Liver (tissue), 8 donors: ENCODE measurements at regions not wholly inside any gene's neighbourhood (a gene's known extent, or its start where the extent isn't known, plus 50 kb on each side); places are given as distances from the start of the nearest gene placed in this dataset.

Experiments used
- DNase-seq: peaks from one replicate; pipeline ENCODE4 v3.0.0-alpha.2; 2017; ENCODE audit warnings: low spot score
- H3K27ac ChIP-seq, 2 donors: one replicate each; pipeline ENCODE4 v1.7.0; 2013; ENCODE audit warnings: inconsistent platforms in 2 of 2, low read length in 2 of 2, control low read depth in 1 of 2, low read depth in 1 of 2, mild to moderate bottlenecking in 1 of 2
- H3K27me3 ChIP-seq, 4 donors: one replicate each; pipeline versions ENCODE4 v1.6.1 to v1.7.0; 2013; ENCODE audit warnings: low read length in 3 of 4, inconsistent platforms in 1 of 4, mild to moderate bottlenecking in 1 of 4, moderate library complexity in 1 of 4; ENCODE audit not compliant: control insufficient read depth in 4 of 4, insufficient read depth in 4 of 4
- H3K36me3 ChIP-seq, 4 donors: one replicate each; pipeline versions ENCODE4 v1.6.1 to v1.7.0; 2013; ENCODE audit warnings: low read length in 3 of 4, mild to moderate bottlenecking in 3 of 4, low read depth in 1 of 4, moderate library complexity in 1 of 4; ENCODE audit not compliant: control insufficient read depth in 4 of 4, insufficient read depth in 3 of 4
- H3K4me1 ChIP-seq, 4 donors: one replicate each; pipeline versions ENCODE4 v1.6.1 to v1.7.0; 2013; ENCODE audit warnings: low read length in 3 of 4, mild to moderate bottlenecking in 3 of 4, moderate library complexity in 1 of 4; ENCODE audit not compliant: control insufficient read depth in 4 of 4, insufficient read depth in 4 of 4
- H3K4me3 ChIP-seq, 3 donors: one replicate each; pipeline versions ENCODE4 v1.6.1 to v1.7.0; 2013; ENCODE audit warnings: low read length in 3 of 3, control low read depth in 1 of 3, low read depth in 1 of 3, mild to moderate bottlenecking in 1 of 3
- H3K9ac ChIP-seq, 2 donors: one replicate each; pipeline ENCODE4 v1.7.0; 2013; ENCODE audit warnings: low read length in 2 of 2, mild to moderate bottlenecking in 2 of 2, moderate library complexity in 2 of 2, control low read depth in 1 of 2, low read depth in 1 of 2
- H3K9me3 ChIP-seq, 4 donors: one replicate each; pipeline versions ENCODE4 v1.6.1 to v1.7.0; 2013; ENCODE audit warnings: low read length in 3 of 4; ENCODE audit not compliant: control insufficient read depth in 4 of 4
- EGR1 ChIP-seq, 2 donors: IDR thresholded peaks; 2 replicates each; pipeline ENCODE4 v1.6.1; 2016 to 2018; ENCODE audit warnings: antibody characterized with exemption in 2 of 2, low read depth in 2 of 2
- FOXA1 ChIP-seq: IDR thresholded peaks from 2 replicates; pipeline ENCODE4 v1.6.1; 2016; ENCODE audit warnings: antibody characterized with exemption
- FOXA2 ChIP-seq: IDR thresholded peaks from 2 replicates; pipeline ENCODE4 v1.6.1; 2016; ENCODE audit warnings: antibody characterized with exemption
- GABPA ChIP-seq, 2 donors: IDR thresholded peaks in 1 of 2; conservative IDR thresholded peaks in 1 of 2; 2 replicates each; pipeline ENCODE4 v1.6.1; 2016; ENCODE audit warnings: antibody characterized with exemption in 2 of 2, mild to moderate bottlenecking in 1 of 2, moderate library complexity in 1 of 2
- HNF4A ChIP-seq, 2 donors: conservative IDR thresholded peaks; 2 replicates each; pipeline ENCODE4 v1.6.1; 2016; ENCODE audit warnings: antibody characterized with exemption in 2 of 2, mild to moderate bottlenecking in 2 of 2
- HNF4G ChIP-seq: IDR thresholded peaks from 2 replicates; pipeline ENCODE4 v1.6.1; 2016; ENCODE audit warnings: antibody characterized with exemption
- JUND ChIP-seq, 2 donors: IDR thresholded peaks; 2 replicates each; pipeline ENCODE4 v1.6.1; 2016; ENCODE audit warnings: antibody characterized with exemption in 2 of 2
- NR2F2 ChIP-seq: IDR thresholded peaks from 2 replicates; pipeline ENCODE4 v1.6.1; 2016; ENCODE audit warnings: antibody characterized with exemption
- RAD21 ChIP-seq, 2 donors: IDR thresholded peaks; 2 replicates each; pipeline ENCODE4 v1.6.1; 2016; ENCODE audit warnings: antibody characterized with exemption in 2 of 2, mild to moderate bottlenecking in 2 of 2
- RXRA ChIP-seq, 2 donors: IDR thresholded peaks; 2 replicates each; pipeline ENCODE4 v1.6.1; 2017 to 2018; ENCODE audit warnings: antibody characterized with exemption in 2 of 2, mild to moderate bottlenecking in 1 of 2
- SP1 ChIP-seq: IDR thresholded peaks from 2 replicates; pipeline ENCODE4 v1.6.1; 2018; ENCODE audit warnings: antibody characterized with exemption, mild to moderate bottlenecking
- TAF1 ChIP-seq: conservative IDR thresholded peaks from 2 replicates; pipeline ENCODE4 v1.6.1; 2016; ENCODE audit warnings: antibody characterized with exemption, mild to moderate bottlenecking
- YY1 ChIP-seq: IDR thresholded peaks from 2 replicates; pipeline ENCODE4 v1.6.1; 2016; ENCODE audit warnings: antibody characterized with exemption, mild to moderate bottlenecking
- WGBS: extraction: QIAGEN DNeasy Blood & Tissue Kit; methylation state at CpG from one replicate; pipeline ENCODE4 v1.1.7; 2013; 5-methylcytosine and 5-hydroxymethylcytosine counted together
- TF ChIP-seq, protein P1 (sequence below): IDR thresholded peaks from 2 replicates; pipeline ENCODE4 v1.6.1; 2016; ENCODE audit warnings: antibody characterized with exemption
- TF ChIP-seq, protein P2 (sequence below): fragments of 150-350 bp; IDR thresholded peaks from 2 replicates; pipeline ENCODE4 v1.5.1; 2017; ENCODE audit warnings: improper control_type of control experiment, low read depth, low read length; ENCODE audit not compliant: missing input control
- TF ChIP-seq, protein P3 (sequence below): IDR thresholded peaks from 2 replicates; pipeline ENCODE4 v1.6.1; 2016; ENCODE audit warnings: antibody characterized with exemption
- TF ChIP-seq, protein P4 (sequence below): IDR thresholded peaks from 2 replicates; pipeline ENCODE4 v1.6.1; 2016; ENCODE audit warnings: antibody characterized with exemption, mild to moderate bottlenecking
- TF ChIP-seq, protein P5 (sequence below): IDR thresholded peaks from 2 replicates; pipeline ENCODE4 v1.6.1; 2016; ENCODE audit warnings: antibody characterized with exemption
- donor health status: healthy.
- donor health status: healthy.
- donor health status: healthy.
- donor health status: healthy.
- donor health status: healthy.

DNA sequence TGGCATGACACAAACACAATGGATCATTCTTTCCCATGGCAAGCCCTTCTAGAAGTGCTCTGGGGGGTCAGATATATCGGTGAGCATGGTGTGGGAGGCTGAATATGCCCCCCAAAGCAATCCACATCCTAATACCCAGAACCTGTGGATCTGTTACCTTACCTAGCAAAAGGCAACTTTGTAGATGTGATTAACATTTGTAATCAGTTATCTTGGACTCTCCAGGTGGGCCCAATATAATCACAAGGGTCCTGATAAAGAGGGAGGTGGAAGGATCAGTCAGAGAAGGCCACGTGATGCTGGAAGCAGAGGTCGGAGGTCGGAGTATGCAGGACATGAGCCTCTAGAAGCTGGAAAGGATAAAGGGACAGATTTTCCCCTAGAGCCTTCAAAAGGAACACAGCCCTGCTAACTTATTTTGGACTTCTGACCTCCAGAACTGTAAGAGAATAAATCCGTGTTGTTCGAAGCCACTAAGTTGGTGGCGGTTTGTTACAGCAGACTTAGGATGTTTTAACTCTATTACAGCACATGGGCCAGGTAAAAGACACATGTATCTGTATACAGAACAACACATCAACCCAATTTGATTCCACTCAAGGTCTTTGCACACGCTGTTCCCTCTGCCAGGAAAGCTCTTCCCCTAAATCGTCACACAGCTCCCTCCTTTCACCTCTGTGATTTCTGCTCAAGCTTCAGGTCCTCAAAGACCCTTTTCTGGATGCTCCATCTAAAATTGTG lies 115.3 kb downstream of the NOG start:
- Histone ChIP-seq H3K4me3 (no peak overlapping the region), H3K4me1 (no peaks in the 10 kb centered on the region), H3K36me3 (no peaks in the 10 kb centered on the region), H3K9ac (no peak overlapping the region), H3K27ac (no peak overlapping the region), H3K27me3 (peaks cover 0 to 3% (median 0%) of the 10 kb centered on the region in 4 donors), H3K9me3 (no peaks in the 10 kb centered on the region)
- TF ChIP-seq FOXA1 (no peak), NR2F2 (no peak), GABPA (IDR thresholded peaks at IDR 0.05 in 1 of 2, conservative IDR thresholded peaks at IDR 0.05 in 1 of 2) (no peak), FOXA2 (no peak), SP1 (no peak), HNF4A (conservative IDR thresholded peaks at IDR 0.05) (no peak), JUND (IDR thresholded peaks at IDR 0.05) (no peak), RXRA (IDR thresholded peaks at IDR 0.05) (no peak), YY1 (no peak), EGR1 (IDR thresholded peaks at IDR 0.05; ENCODE audit: low read depth in 2 of 2) (no peak), TAF1 (no peak), HNF4G (no peak), RAD21 (IDR thresholded peaks at IDR 0.05) (no peak)
- TF ChIP-seq, protein P1, sequence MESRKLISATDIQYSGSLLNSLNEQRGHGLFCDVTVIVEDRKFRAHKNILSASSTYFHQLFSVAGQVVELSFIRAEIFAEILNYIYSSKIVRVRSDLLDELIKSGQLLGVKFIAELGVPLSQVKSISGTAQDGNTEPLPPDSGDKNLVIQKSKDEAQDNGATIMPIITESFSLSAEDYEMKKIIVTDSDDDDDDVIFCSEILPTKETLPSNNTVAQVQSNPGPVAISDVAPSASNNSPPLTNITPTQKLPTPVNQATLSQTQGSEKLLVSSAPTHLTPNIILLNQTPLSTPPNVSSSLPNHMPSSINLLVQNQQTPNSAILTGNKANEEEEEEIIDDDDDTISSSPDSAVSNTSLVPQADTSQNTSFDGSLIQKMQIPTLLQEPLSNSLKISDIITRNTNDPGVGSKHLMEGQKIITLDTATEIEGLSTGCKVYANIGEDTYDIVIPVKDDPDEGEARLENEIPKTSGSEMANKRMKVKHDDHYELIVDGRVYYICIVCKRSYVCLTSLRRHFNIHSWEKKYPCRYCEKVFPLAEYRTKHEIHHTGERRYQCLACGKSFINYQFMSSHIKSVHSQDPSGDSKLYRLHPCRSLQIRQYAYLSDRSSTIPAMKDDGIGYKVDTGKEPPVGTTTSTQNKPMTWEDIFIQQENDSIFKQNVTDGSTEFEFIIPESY: no peak
- TF ChIP-seq, protein P2, sequence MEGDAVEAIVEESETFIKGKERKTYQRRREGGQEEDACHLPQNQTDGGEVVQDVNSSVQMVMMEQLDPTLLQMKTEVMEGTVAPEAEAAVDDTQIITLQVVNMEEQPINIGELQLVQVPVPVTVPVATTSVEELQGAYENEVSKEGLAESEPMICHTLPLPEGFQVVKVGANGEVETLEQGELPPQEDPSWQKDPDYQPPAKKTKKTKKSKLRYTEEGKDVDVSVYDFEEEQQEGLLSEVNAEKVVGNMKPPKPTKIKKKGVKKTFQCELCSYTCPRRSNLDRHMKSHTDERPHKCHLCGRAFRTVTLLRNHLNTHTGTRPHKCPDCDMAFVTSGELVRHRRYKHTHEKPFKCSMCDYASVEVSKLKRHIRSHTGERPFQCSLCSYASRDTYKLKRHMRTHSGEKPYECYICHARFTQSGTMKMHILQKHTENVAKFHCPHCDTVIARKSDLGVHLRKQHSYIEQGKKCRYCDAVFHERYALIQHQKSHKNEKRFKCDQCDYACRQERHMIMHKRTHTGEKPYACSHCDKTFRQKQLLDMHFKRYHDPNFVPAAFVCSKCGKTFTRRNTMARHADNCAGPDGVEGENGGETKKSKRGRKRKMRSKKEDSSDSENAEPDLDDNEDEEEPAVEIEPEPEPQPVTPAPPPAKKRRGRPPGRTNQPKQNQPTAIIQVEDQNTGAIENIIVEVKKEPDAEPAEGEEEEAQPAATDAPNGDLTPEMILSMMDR: no peak
- TF ChIP-seq, protein P3, sequence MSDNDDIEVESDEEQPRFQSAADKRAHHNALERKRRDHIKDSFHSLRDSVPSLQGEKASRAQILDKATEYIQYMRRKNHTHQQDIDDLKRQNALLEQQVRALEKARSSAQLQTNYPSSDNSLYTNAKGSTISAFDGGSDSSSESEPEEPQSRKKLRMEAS: no peak
- TF ChIP-seq, protein P4, sequence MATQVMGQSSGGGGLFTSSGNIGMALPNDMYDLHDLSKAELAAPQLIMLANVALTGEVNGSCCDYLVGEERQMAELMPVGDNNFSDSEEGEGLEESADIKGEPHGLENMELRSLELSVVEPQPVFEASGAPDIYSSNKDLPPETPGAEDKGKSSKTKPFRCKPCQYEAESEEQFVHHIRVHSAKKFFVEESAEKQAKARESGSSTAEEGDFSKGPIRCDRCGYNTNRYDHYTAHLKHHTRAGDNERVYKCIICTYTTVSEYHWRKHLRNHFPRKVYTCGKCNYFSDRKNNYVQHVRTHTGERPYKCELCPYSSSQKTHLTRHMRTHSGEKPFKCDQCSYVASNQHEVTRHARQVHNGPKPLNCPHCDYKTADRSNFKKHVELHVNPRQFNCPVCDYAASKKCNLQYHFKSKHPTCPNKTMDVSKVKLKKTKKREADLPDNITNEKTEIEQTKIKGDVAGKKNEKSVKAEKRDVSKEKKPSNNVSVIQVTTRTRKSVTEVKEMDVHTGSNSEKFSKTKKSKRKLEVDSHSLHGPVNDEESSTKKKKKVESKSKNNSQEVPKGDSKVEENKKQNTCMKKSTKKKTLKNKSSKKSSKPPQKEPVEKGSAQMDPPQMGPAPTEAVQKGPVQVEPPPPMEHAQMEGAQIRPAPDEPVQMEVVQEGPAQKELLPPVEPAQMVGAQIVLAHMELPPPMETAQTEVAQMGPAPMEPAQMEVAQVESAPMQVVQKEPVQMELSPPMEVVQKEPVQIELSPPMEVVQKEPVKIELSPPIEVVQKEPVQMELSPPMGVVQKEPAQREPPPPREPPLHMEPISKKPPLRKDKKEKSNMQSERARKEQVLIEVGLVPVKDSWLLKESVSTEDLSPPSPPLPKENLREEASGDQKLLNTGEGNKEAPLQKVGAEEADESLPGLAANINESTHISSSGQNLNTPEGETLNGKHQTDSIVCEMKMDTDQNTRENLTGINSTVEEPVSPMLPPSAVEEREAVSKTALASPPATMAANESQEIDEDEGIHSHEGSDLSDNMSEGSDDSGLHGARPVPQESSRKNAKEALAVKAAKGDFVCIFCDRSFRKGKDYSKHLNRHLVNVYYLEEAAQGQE: no peak
- TF ChIP-seq, protein P5, sequence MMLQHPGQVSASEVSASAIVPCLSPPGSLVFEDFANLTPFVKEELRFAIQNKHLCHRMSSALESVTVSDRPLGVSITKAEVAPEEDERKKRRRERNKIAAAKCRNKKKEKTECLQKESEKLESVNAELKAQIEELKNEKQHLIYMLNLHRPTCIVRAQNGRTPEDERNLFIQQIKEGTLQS: no peak
- 61% methylated on average over 9 of the region's 9 CpGs for WGBS
- no peak for DNase-seq
